ENCODE measurements at regions not wholly inside any gene's neighbourhood (a gene's known extent, or its start where the extent isn't known, plus 50 kb on each side); places are given as distances from the start of the nearest gene placed in this dataset.

- TF ChIP-seq, protein P1, sequence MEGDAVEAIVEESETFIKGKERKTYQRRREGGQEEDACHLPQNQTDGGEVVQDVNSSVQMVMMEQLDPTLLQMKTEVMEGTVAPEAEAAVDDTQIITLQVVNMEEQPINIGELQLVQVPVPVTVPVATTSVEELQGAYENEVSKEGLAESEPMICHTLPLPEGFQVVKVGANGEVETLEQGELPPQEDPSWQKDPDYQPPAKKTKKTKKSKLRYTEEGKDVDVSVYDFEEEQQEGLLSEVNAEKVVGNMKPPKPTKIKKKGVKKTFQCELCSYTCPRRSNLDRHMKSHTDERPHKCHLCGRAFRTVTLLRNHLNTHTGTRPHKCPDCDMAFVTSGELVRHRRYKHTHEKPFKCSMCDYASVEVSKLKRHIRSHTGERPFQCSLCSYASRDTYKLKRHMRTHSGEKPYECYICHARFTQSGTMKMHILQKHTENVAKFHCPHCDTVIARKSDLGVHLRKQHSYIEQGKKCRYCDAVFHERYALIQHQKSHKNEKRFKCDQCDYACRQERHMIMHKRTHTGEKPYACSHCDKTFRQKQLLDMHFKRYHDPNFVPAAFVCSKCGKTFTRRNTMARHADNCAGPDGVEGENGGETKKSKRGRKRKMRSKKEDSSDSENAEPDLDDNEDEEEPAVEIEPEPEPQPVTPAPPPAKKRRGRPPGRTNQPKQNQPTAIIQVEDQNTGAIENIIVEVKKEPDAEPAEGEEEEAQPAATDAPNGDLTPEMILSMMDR (IDR thresholded peaks at IDR 0.05 in 2 of 3, conservative IDR thresholded peaks at IDR 0.05 in 1 of 3; ENCODE audit: borderline replicate concordance in 1 of 3, insufficient read depth in 1 of 3, low read depth in 2 of 3, low read length in 2 of 3), result no peak
- no peak for TF ChIP-seq POLR2A (IDR thresholded peaks at IDR 0.05; ENCODE audit: borderline replicate concordance, extremely low read depth, insufficient read depth, insufficient read length)
- TF ChIP-seq JUND (IDR thresholded peaks at IDR 0.05), result no peak
- no peak for TF ChIP-seq RAD21 (IDR thresholded peaks at IDR 0.05; ENCODE audit: low read depth)
- TF ChIP-seq SRF (IDR thresholded peaks at IDR 0.05; ENCODE audit: low read depth), result no peak
- no peak for TF ChIP-seq TCF7L2 (IDR thresholded peaks at IDR 0.05; ENCODE audit: borderline replicate concordance, extremely low read depth, insufficient read depth, insufficient read length)
- TF ChIP-seq POLR2AphosphoS5 (IDR thresholded peaks at IDR 0.05; ENCODE audit: low read depth, low read length), result no peak
- TF ChIP-seq ATF3 (IDR thresholded peaks at IDR 0.05), result no peak
- TF ChIP-seq EZH2 (IDR thresholded peaks at IDR 0.05), result no peak
- TF ChIP-seq, protein P2, sequence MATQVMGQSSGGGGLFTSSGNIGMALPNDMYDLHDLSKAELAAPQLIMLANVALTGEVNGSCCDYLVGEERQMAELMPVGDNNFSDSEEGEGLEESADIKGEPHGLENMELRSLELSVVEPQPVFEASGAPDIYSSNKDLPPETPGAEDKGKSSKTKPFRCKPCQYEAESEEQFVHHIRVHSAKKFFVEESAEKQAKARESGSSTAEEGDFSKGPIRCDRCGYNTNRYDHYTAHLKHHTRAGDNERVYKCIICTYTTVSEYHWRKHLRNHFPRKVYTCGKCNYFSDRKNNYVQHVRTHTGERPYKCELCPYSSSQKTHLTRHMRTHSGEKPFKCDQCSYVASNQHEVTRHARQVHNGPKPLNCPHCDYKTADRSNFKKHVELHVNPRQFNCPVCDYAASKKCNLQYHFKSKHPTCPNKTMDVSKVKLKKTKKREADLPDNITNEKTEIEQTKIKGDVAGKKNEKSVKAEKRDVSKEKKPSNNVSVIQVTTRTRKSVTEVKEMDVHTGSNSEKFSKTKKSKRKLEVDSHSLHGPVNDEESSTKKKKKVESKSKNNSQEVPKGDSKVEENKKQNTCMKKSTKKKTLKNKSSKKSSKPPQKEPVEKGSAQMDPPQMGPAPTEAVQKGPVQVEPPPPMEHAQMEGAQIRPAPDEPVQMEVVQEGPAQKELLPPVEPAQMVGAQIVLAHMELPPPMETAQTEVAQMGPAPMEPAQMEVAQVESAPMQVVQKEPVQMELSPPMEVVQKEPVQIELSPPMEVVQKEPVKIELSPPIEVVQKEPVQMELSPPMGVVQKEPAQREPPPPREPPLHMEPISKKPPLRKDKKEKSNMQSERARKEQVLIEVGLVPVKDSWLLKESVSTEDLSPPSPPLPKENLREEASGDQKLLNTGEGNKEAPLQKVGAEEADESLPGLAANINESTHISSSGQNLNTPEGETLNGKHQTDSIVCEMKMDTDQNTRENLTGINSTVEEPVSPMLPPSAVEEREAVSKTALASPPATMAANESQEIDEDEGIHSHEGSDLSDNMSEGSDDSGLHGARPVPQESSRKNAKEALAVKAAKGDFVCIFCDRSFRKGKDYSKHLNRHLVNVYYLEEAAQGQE (IDR thresholded peaks at IDR 0.05; ENCODE audit: low read depth), result no peak
Measured at GRCh38 chr16:86303787-86304678, 206.3 kb upstream of the FOXF1 start.
